GM12878 (cell line): ENCODE measurements at regions not wholly inside any gene's neighbourhood (a gene's known extent, or its start where the extent isn't known, plus 50 kb on each side); places are given as distances from the start of the nearest gene placed in this dataset.

ENCODE experiments used
- ATAC-seq: fragments of 200-7000 bp; cut with Tn5 transposase; 3 replicates; pipeline ENCODE4 v1.9.1; 2020; ENCODE audit warnings: mild to moderate bottlenecking, moderate library complexity
- BruUV-seq: library from RNA; stranded (reverse); fragments of 400-500 nt; replicated peaks from 2 replicates; lab custom pipeline; 2021; lab: Mats Ljungman, UMichigan
- CTCF ChIA-PET: fragments of 300-600 bp; sonication (Branson Sonifier 250); formaldehyde crosslinking; extraction: SDS; loops from one replicate; lab custom pipeline; 2021; ENCODE audit warnings: inconsistent platforms; lab: Yijun Ruan, JAX
- POLR2A ChIA-PET: fragments of 350-600 bp; formaldehyde crosslinking; extraction: SDS; loops from one replicate; lab custom pipeline; 2021; ENCODE audit warnings: inconsistent platforms; lab: Charles Lee
- RAD21 ChIA-PET: fragments of 300-600 bp; sonication (Branson Sonifier 250); formaldehyde crosslinking; loops from one replicate; lab custom pipeline; 2023; ENCODE audit warnings: antibody characterized with exemption; ENCODE audit not compliant: unreplicated experiment; lab: Charles Lee
- SMC1A ChIA-PET: fragments of 300-600 bp; sonication (Branson Sonifier 250); formaldehyde crosslinking; loops from one replicate; lab custom pipeline; 2023; ENCODE audit not compliant: unreplicated experiment, uncharacterized antibody; lab: Charles Lee
- DNase-seq: peaks from one replicate; pipeline ENCODE4 v3.0.0-alpha.2; 2011; ENCODE audit warnings: low read depth, low spot score
- FAIRE-seq: peaks from 3 replicates; lab custom pipeline; 2011; peaks lifted over from hg19 to GRCh38; lab: Jason Lieb, UNC
- H2AFZ ChIP-seq: 2 replicates; pipeline ENCODE4 v1.6.0; 2011; ENCODE audit warnings: low read depth, low read length, control low read depth; ENCODE audit not compliant: control insufficient read depth
- H3K27ac ChIP-seq: 2 replicates; pipeline ENCODE4 v1.5.1; 2011; ENCODE audit warnings: control low read depth; ENCODE audit not compliant: control insufficient read depth, insufficient read depth
- H3K27me3 ChIP-seq, 2 experiments: replicated peaks in 1 of 2; 2 replicates each; pipeline versions ENCODE4 v1.6.0 to v1.6.1; 2011; ENCODE audit warnings: low read length in 1 of 2; ENCODE audit not compliant: control insufficient read depth in 2 of 2, insufficient read depth in 2 of 2
- H3K36me3 ChIP-seq, 2 experiments: 2 replicates each; pipeline ENCODE4 v1.5.1; 2011; ENCODE audit warnings: low read length in 1 of 2; ENCODE audit not compliant: control insufficient read depth in 2 of 2, insufficient read depth in 2 of 2
- H3K4me1 ChIP-seq: 2 replicates; pipeline ENCODE4 v1.6.1; 2011; ENCODE audit warnings: mild to moderate bottlenecking, low read length, moderate library complexity, mixed read lengths; ENCODE audit not compliant: control insufficient read depth, insufficient read depth
- H3K4me2 ChIP-seq: 2 replicates; pipeline ENCODE4 v1.6.0; 2011; ENCODE audit warnings: control low read depth; ENCODE audit not compliant: control insufficient read depth, insufficient read depth
- H3K4me3 ChIP-seq: fragments of 200-600 bp; sonication (generic); 2 replicates; pipeline ENCODE4 v1.5.1; 2016
- H3K79me2 ChIP-seq: 2 replicates; pipeline ENCODE4 v1.6.0; 2011; ENCODE audit warnings: low read length; ENCODE audit not compliant: control insufficient read depth, insufficient read depth
- H3K9ac ChIP-seq: 2 replicates; pipeline ENCODE4 v1.8.0; 2011; ENCODE audit warnings: low read length, control low read depth, mixed read lengths; ENCODE audit not compliant: control insufficient read depth, insufficient read depth
- H3K9me3 ChIP-seq: replicated peaks from 3 replicates; pipeline ENCODE4 v1.5.1; 2011; ENCODE audit warnings: mild to moderate bottlenecking, low read length; ENCODE audit not compliant: control insufficient read depth, insufficient read depth
- H4K20me1 ChIP-seq: 2 replicates; pipeline ENCODE4 v1.6.0; 2011; ENCODE audit not compliant: control insufficient read depth, insufficient read depth
- CBX5 ChIP-seq: sonication (generic); IDR thresholded peaks from 2 replicates; pipeline ENCODE4 v1.6.1; 2016; ENCODE audit warnings: low read depth, moderate library complexity, mild to moderate bottlenecking, inconsistent platforms
- GABPA ChIP-seq: IDR thresholded peaks from 2 replicates; pipeline ENCODE4 v1.6.1; 2014; ENCODE audit warnings: antibody characterized with exemption, low read depth, mild to moderate bottlenecking, inconsistent platforms
- MLLT1 ChIP-seq: fragments of 450-650 bp; IDR thresholded peaks from 2 replicates; pipeline ENCODE4 v1.6.1; 2016; ENCODE audit warnings: mild to moderate bottlenecking
- RAD21 ChIP-seq: IDR thresholded peaks from 2 replicates; pipeline ENCODE4 v1.6.1; 2011; ENCODE audit warnings: mild to moderate bottlenecking, low read depth, low read length, moderate library complexity; ENCODE audit not compliant: insufficient read depth
- SMAD1 ChIP-seq: fragments of 450-650 bp; IDR thresholded peaks from 2 replicates; pipeline ENCODE4 v1.6.1; 2018; ENCODE audit warnings: mild to moderate bottlenecking, low read depth; ENCODE audit not compliant: partially characterized antibody
- WGBS: methylation state at CpG from one replicate; pipeline ENCODE4 v1.1.6; 2016; ENCODE audit warnings: low lambda C conversion rate; ENCODE audit not compliant: insufficient replicate concordance, insufficient coverage; ENCODE audit errors: missing lambda C conversion rate; 5-methylcytosine and 5-hydroxymethylcytosine counted together
- in situ Hi-C: fragments of 300-500 bp; cut with MboI; formaldehyde crosslinking; loops from 9 replicates; pipeline ENCODE4 v1.14.3; 2018; ENCODE audit warnings: mixed read lengths
- intact Hi-C: fragments of 100-400 bp; cut with micrococcal nuclease; formaldehyde crosslinking; loops from one replicate; pipeline ENCODE4 v1.14.2; 2022; ENCODE audit not compliant: unreplicated experiment

- Histone ChIP-seq H3K36me3 (no peaks in the 10 kb centered on the region), H3K9ac (no peak overlapping the region), H3K9me3 (no peaks in the 10 kb centered on the region), H2AFZ (no peak overlapping the region), H3K79me2 (no peaks in the 10 kb centered on the region), H3K27me3 (no peaks in the 10 kb centered on the region), H3K4me2 (no peak overlapping the region)
- ChIA-PET POLR2A (interaction anchor here (0.6 to 0.7 kb wide), 2 partner anchors 30 to 31 kb away, joined by 3 to 7 read pairs; no protein-coding TSS in a partner anchor), RAD21 (no interaction called here)
- WGBS = 38% methylated on average over 5 of the region's 5 CpGs
- intact Hi-C loops = no loop called here
- no peak for ATAC-seq
- BruUV-seq = no TSS peak
- TF ChIP-seq RAD21 (no peak), GABPA (no peak), SMAD1 (no peak), CBX5 (no peak), MLLT1 (no peak)
- TF ChIP-seq, all 136 proteins: peak for 0
- SMC1A ChIA-PET = interaction anchor here (0.6 to 0.8 kb wide), 2 partner anchors 14 to 585 kb away, joined by 3 to 4 read pairs; no protein-coding TSS in a partner anchor
- DNase-seq (no peak), FAIRE-seq (no peak)
- in situ Hi-C loops = no loop called here
- Histone ChIP-seq H3K4me3 (no peak overlapping the region), H3K27ac (no peak overlapping the region), H3K4me1 (no peaks in the 10 kb centered on the region), H4K20me1 (no peaks in the 10 kb centered on the region)
- CTCF ChIA-PET = interaction anchor here (0.8 kb wide), 1 partner anchor 46 kb away, joined by 3 read pairs; no protein-coding TSS in a partner anchor
These were observed 883.0 kb downstream of the LRRTM4 start for GRCh38 chr2:76639171-76639680.
